CD14-positive monocyte (primary cell): ENCODE measurements at regions not wholly inside any gene's neighbourhood (a gene's known extent, or its start where the extent isn't known, plus 50 kb on each side); places are given as distances from the start of the nearest gene placed in this dataset.

Experiments
- DNase-seq, 3 donors: peaks; one replicate each; pipeline ENCODE4 v3.0.0-alpha.2; 2011 to 2022
- H2AFZ ChIP-seq: 2 replicates; pipeline ENCODE4 v1.6.0; 2012; ENCODE audit warnings: mild to moderate bottlenecking, low read depth, low read length, inconsistent platforms; ENCODE audit not compliant: insufficient read depth, poor library complexity, severe bottlenecking
- H3K27ac ChIP-seq, 2 donors: 1 replicate in 1 of 2; 2 replicates in 1 of 2; pipeline ENCODE4 v1.5.1; 2012 to 2013; ENCODE audit warnings: low read length in 2 of 2, control low read depth in 1 of 2, inconsistent platforms in 1 of 2, low read depth in 1 of 2, mild to moderate bottlenecking in 1 of 2
- H3K27me3 ChIP-seq, 2 donors: one replicate each; pipeline versions ENCODE4 v1.6.0 to v1.6.1; 2011 to 2013; ENCODE audit warnings: low read length in 2 of 2; ENCODE audit not compliant: control insufficient read depth in 2 of 2, insufficient read depth in 2 of 2
- H3K36me3 ChIP-seq, 2 donors: replicated peaks in 1 of 2; 1 replicate in 1 of 2; 2 replicates in 1 of 2; pipeline versions ENCODE4 v1.5.1 to v1.6.1; 2012 to 2013; ENCODE audit warnings: low read length in 2 of 2, control low read depth in 1 of 2, inconsistent platforms in 1 of 2, mild to moderate bottlenecking in 1 of 2; ENCODE audit not compliant: insufficient read depth in 2 of 2, control insufficient read depth in 1 of 2
- H3K4me1 ChIP-seq, 2 donors: 1 replicate in 1 of 2; 2 replicates in 1 of 2; pipeline versions ENCODE4 v1.5.1 to v1.6.1; 2012 to 2013; ENCODE audit warnings: low read length in 2 of 2, control low read depth in 1 of 2, inconsistent platforms in 1 of 2, mild to moderate bottlenecking in 1 of 2, moderate library complexity in 1 of 2; ENCODE audit not compliant: insufficient read depth in 2 of 2, control insufficient read depth in 1 of 2
- H3K4me2 ChIP-seq: replicated peaks from 2 replicates; pipeline ENCODE3; 2012; ENCODE audit warnings: low read length, moderate library complexity, mild to moderate bottlenecking; ENCODE audit not compliant: poor library complexity, severe bottlenecking; ENCODE audit errors: extremely low read depth
- H3K4me3 ChIP-seq, 3 experiments: fragments of 200-600 bp in 1 of 3; sonication (generic) in 1 of 3; replicated peaks in 1 of 3; 1 replicate in 2 of 3; 2 replicates in 1 of 3; pipeline ENCODE4 v1.5.1; 2011 to 2013; ENCODE audit warnings: low read length in 3 of 3, mild to moderate bottlenecking in 3 of 3, control low read depth in 2 of 3, low read depth in 2 of 3, inconsistent platforms in 1 of 3, moderate library complexity in 1 of 3
- H3K79me2 ChIP-seq: 2 replicates; pipeline ENCODE4 v1.6.0; 2012; ENCODE audit warnings: mild to moderate bottlenecking, control low read depth, inconsistent platforms, low read length, moderate library complexity; ENCODE audit not compliant: insufficient read depth
- H3K9ac ChIP-seq: 2 replicates; pipeline ENCODE4 v1.6.0; 2017; ENCODE audit warnings: low read length, mild to moderate bottlenecking; ENCODE audit not compliant: insufficient read depth, poor library complexity, severe bottlenecking
- H3K9me3 ChIP-seq, 2 donors: replicated peaks in 1 of 2; 1 replicate in 1 of 2; 2 replicates in 1 of 2; pipeline versions ENCODE4 v1.5.1 to v1.6.1; 2012 to 2013; ENCODE audit warnings: low read length in 2 of 2, control low read depth in 1 of 2; ENCODE audit not compliant: control insufficient read depth in 1 of 2, insufficient read depth in 1 of 2
- H4K20me1 ChIP-seq: 2 replicates; pipeline ENCODE4 v1.6.0; 2012; ENCODE audit warnings: mild to moderate bottlenecking, low read length, control low read depth, moderate library complexity; ENCODE audit not compliant: insufficient read depth
- H3K27ac Mint-ChIP-seq, 7 donors: one replicate each; pipeline ENCODE4 v1.8.0; 2020; ENCODE audit warnings: mild to moderate bottlenecking in 7 of 7, mixed read lengths in 7 of 7, moderate library complexity in 6 of 7, inconsistent platforms in 2 of 7
- H3K27me3 Mint-ChIP-seq, 3 donors: one replicate each; pipeline ENCODE4 v1.8.0; 2021 to 2022; ENCODE audit warnings: low read depth in 3 of 3, mild to moderate bottlenecking in 3 of 3, mixed read lengths in 3 of 3, moderate library complexity in 3 of 3, inconsistent platforms in 1 of 3
- H3K36me3 Mint-ChIP-seq, 2 donors: one replicate each; pipeline ENCODE4 v1.8.0; 2020; ENCODE audit warnings: mixed read lengths in 2 of 2, inconsistent platforms in 1 of 2, mild to moderate bottlenecking in 1 of 2
- H3K4me1 Mint-ChIP-seq: one replicate; pipeline ENCODE4 v1.8.0; 2020; ENCODE audit warnings: mild to moderate bottlenecking, mixed read lengths
- H3K4me3 Mint-ChIP-seq, 2 donors: one replicate each; pipeline ENCODE4 v1.8.0; 2020; ENCODE audit warnings: mild to moderate bottlenecking in 2 of 2, mixed read lengths in 2 of 2, moderate library complexity in 1 of 2
- H3K9me3 Mint-ChIP-seq, 7 donors: one replicate each; pipeline ENCODE4 v1.8.0; 2020 to 2022; ENCODE audit warnings: mixed read lengths in 7 of 7, mild to moderate bottlenecking in 6 of 7, moderate library complexity in 6 of 7, inconsistent platforms in 2 of 7
- WGBS: methylation state at CpG from one replicate; pipeline ENCODE4 v1.1.5; 2013; ENCODE audit warnings: missing lambda C conversion rate; ENCODE audit not compliant: insufficient coverage; 5-methylcytosine and 5-hydroxymethylcytosine counted together
- intact Hi-C, 2 donors: fragments of 100-400 bp; cut with micrococcal nuclease; formaldehyde crosslinking; loops; one replicate each; pipeline versions ENCODE4 v1.15.0 to v1.15.1; 2023
- TF ChIP-seq, protein P1 (sequence below): fragments of 200-600 bp; IDR thresholded peaks from one replicate; pipeline ENCODE4 v1.8.0; 2022; ENCODE audit warnings: antibody characterized with exemption, mild to moderate bottlenecking

- WGBS, result no CpG with 5 or more reads among the region's 3 CpGs
- TF ChIP-seq, protein P1, sequence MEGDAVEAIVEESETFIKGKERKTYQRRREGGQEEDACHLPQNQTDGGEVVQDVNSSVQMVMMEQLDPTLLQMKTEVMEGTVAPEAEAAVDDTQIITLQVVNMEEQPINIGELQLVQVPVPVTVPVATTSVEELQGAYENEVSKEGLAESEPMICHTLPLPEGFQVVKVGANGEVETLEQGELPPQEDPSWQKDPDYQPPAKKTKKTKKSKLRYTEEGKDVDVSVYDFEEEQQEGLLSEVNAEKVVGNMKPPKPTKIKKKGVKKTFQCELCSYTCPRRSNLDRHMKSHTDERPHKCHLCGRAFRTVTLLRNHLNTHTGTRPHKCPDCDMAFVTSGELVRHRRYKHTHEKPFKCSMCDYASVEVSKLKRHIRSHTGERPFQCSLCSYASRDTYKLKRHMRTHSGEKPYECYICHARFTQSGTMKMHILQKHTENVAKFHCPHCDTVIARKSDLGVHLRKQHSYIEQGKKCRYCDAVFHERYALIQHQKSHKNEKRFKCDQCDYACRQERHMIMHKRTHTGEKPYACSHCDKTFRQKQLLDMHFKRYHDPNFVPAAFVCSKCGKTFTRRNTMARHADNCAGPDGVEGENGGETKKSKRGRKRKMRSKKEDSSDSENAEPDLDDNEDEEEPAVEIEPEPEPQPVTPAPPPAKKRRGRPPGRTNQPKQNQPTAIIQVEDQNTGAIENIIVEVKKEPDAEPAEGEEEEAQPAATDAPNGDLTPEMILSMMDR, result no peak
- Mint-ChIP-seq H3K27ac (no peak overlapping the region), H3K4me1 (no peaks in the 10 kb centered on the region), H3K36me3 (no peaks in the 10 kb centered on the region), H3K9me3 (peaks cover 0 to 2% (median 0%) of the 10 kb centered on the region in 7 donors), H3K27me3 (peaks cover 0 to 3% (median 0%) of the 10 kb centered on the region in 3 donors), H3K4me3 (no peak overlapping the region)
- H3K36me3 ChIP-seq, result no peaks in the 10 kb centered on the region
- no peaks in the 10 kb centered on the region for H3K27me3 ChIP-seq
- H3K4me3 ChIP-seq, result no peak overlapping the region
- no peak overlapping the region for H2AFZ ChIP-seq
- no peaks in the 10 kb centered on the region for H4K20me1 ChIP-seq
- no peak for DNase-seq
- no peak overlapping the region for H3K4me2 ChIP-seq
- no peak overlapping the region for H3K27ac ChIP-seq
- intact Hi-C loops, result no loop called here
- no peaks in the 10 kb centered on the region for H3K79me2 ChIP-seq
- no peak overlapping the region for H3K9ac ChIP-seq
- H3K4me1 ChIP-seq, result no peaks in the 10 kb centered on the region
- peaks cover 0 to 5% of the 10 kb centered on the region in 2 donors for H3K9me3 ChIP-seq
Measured at GRCh38 chr9:115978659-115979096, 174.9 kb upstream of the PAPPA start.

- no peak overlapping the region for H3K4me3 ChIP-seq
- H3K36me3 ChIP-seq, result no peaks in the 10 kb centered on the region
- no peak overlapping the region for H3K9ac ChIP-seq
- H3K27ac Mint-ChIP-seq, result no peak overlapping the region
- no peaks in the 10 kb centered on the region for H3K36me3 Mint-ChIP-seq
- peaks cover 0 to 5% of the 10 kb centered on the region in 2 donors for H3K9me3 ChIP-seq
- H3K4me1 Mint-ChIP-seq, result no peaks in the 10 kb centered on the region
- H3K4me2 ChIP-seq, result no peak overlapping the region
- no peak for DNase-seq
- peaks cover 0 to 3% (median 0%) of the 10 kb centered on the region in 3 donors for H3K27me3 Mint-ChIP-seq
- no peak overlapping the region for H3K4me3 Mint-ChIP-seq
- H4K20me1 ChIP-seq, result no peaks in the 10 kb centered on the region
- no peaks in the 10 kb centered on the region for H3K79me2 ChIP-seq
- TF ChIP-seq, protein P1, result no peak
- no peaks in the 10 kb centered on the region for H3K27me3 ChIP-seq
- WGBS, result no CpG with 5 or more reads among the region's 2 CpGs
- no peak overlapping the region for H3K27ac ChIP-seq
- H3K4me1 ChIP-seq, result no peaks in the 10 kb centered on the region
- no peak overlapping the region for H2AFZ ChIP-seq
- intact Hi-C loops, result no loop called here
- peaks cover 0 to 4% (median 0%) of the 10 kb centered on the region in 7 donors for H3K9me3 Mint-ChIP-seq
Measured at GRCh38 chr9:115980054-115980453, 173.5 kb upstream of the PAPPA start.
